ENCODE measurements at regions not wholly inside any gene's neighbourhood (a gene's known extent, or its start where the extent isn't known, plus 50 kb on each side); places are given as distances from the start of the nearest gene placed in this dataset.

DNA sequence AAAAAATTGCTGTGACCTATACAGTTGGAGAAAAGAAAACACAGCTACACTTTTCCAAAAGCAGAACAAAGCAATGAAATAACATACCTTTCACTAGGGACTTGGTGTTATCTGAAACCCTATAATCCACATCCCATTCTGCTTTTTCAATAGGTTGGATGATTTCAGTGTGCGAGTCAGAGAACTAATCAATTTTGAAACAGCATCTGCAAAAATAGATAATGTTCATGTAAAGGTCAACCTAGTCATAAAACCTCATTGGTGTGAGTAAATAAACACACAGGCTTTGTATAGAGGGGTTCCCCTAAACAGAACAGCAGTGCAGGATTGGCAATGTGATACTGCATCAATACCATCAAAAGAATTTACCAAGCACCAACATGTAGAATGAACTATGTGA lies 173.0 kb upstream of the G2E3 start:
- TF ChIP-seq POLR2A (IDR thresholded peaks at IDR 0.05) = no peak
- TF ChIP-seq, protein P1, sequence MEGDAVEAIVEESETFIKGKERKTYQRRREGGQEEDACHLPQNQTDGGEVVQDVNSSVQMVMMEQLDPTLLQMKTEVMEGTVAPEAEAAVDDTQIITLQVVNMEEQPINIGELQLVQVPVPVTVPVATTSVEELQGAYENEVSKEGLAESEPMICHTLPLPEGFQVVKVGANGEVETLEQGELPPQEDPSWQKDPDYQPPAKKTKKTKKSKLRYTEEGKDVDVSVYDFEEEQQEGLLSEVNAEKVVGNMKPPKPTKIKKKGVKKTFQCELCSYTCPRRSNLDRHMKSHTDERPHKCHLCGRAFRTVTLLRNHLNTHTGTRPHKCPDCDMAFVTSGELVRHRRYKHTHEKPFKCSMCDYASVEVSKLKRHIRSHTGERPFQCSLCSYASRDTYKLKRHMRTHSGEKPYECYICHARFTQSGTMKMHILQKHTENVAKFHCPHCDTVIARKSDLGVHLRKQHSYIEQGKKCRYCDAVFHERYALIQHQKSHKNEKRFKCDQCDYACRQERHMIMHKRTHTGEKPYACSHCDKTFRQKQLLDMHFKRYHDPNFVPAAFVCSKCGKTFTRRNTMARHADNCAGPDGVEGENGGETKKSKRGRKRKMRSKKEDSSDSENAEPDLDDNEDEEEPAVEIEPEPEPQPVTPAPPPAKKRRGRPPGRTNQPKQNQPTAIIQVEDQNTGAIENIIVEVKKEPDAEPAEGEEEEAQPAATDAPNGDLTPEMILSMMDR (IDR thresholded peaks at IDR 0.05) = no peak
